Astrocyte of the spinal cord (primary cell): ENCODE measurements at regions not wholly inside any gene's neighbourhood (a gene's known extent, or its start where the extent isn't known, plus 50 kb on each side); places are given as distances from the start of the nearest gene placed in this dataset.

Experiments used
- DNase-seq: peaks from one replicate; pipeline ENCODE4 v3.0.0; 2011; ENCODE audit warnings: low read depth, low spot score
- H3K4me3 ChIP-seq: 2 replicates; pipeline ENCODE4 v1.5.1; 2011; ENCODE audit warnings: low read depth, mild to moderate bottlenecking, low read length, moderate library complexity
- in situ Hi-C: cut with HindIII; loops from 2 replicates; pipeline ENCODE4 v1.10.0; 2017; ENCODE audit warnings: low sequenced_read_pairs
- TF ChIP-seq, protein P1 (sequence below): IDR thresholded peaks from 2 replicates; pipeline ENCODE4 v1.5.1; 2012; ENCODE audit warnings: low read depth, mild to moderate bottlenecking, low read length, inconsistent platforms

DNA sequence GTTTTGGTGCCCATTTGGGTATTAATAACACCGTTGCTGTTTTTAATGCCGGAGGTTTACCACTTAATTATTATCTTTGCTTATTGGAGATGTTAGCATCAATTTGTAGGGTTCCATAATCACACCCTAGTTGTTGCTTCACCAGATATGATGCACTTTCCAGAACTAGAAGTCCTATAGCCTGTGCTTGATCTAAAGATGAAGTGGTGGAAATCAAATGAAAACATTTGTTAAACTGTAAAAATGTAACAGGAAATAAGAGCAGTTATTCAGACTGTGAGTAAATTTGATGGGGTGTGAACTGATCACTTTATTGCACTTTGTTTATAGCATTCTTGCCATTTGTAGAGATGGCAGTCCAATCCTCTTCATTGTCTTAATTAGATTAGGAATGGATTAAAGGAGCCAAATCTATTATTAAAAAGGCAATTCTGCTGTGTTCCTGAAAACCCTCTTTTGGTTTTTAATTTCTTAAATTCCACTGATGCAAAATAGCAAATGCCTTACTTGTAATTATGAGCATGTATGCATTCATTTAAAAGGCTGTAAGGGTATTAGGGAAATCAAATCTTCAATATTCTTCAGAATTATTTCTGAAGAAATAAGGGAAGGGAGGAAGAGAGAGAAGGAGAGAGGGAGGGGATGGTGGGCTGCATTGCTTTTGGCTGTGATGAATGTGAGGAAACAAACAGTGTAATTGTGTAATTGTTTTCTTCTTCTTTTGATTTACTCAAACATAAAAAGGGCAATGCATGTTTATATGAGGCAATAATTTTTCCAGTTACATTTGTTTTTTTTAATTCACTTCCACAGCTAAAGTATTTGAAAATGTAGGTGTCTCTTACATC is 675.2 kb upstream of the WWC1 start:
- TF ChIP-seq, protein P1, sequence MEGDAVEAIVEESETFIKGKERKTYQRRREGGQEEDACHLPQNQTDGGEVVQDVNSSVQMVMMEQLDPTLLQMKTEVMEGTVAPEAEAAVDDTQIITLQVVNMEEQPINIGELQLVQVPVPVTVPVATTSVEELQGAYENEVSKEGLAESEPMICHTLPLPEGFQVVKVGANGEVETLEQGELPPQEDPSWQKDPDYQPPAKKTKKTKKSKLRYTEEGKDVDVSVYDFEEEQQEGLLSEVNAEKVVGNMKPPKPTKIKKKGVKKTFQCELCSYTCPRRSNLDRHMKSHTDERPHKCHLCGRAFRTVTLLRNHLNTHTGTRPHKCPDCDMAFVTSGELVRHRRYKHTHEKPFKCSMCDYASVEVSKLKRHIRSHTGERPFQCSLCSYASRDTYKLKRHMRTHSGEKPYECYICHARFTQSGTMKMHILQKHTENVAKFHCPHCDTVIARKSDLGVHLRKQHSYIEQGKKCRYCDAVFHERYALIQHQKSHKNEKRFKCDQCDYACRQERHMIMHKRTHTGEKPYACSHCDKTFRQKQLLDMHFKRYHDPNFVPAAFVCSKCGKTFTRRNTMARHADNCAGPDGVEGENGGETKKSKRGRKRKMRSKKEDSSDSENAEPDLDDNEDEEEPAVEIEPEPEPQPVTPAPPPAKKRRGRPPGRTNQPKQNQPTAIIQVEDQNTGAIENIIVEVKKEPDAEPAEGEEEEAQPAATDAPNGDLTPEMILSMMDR: no peak
- DNase-seq: no peak
- in situ Hi-C loops: no loop called here
- H3K4me3 ChIP-seq: no peak overlapping the region

DNA sequence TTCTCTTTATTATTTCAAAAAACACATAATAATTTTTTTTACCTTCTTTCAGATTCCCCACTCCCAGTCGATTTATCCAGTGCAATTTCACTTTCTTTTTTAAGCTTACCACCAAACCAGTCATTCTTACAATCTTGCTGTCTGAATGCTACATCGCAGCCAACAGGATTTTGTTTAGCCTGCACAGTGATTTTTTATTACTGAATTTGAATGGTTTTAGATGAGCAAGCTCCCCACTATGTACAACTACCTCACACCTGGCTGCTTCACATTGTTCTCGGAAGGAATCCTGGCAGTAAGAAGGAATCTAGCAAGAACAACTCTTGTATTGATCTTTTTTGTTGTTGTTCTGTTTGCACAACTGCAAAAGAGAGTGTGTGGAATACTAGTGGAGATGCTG is 668.1 kb upstream of the WWC1 start:
- no peak overlapping the region for H3K4me3 ChIP-seq
- in situ Hi-C loops: no loop called here
- TF ChIP-seq, protein P1: no peak
- DNase-seq: peak; percentile 14

DNA sequence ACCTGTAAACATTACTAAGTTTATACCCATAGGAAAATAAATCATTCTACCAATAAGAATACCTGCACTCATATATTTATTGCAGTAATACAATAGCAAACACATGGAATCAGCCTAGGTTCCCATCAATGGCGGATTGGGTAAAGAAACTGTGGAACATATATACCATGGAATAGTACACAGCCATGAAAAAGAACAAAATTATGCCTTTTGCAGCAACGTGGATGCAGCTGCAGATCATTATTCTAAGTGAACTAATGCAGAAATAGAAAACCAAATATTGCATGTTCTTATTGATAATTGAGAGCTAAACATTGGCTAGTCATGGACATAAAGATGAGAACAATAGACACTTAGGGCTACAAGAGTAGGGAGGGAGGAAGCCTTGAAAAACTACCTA is 667.4 kb upstream of the WWC1 start:
- DNase-seq: no peak
- TF ChIP-seq, protein P1: no peak
- in situ Hi-C loops: no loop called here
- no peak overlapping the region for H3K4me3 ChIP-seq

DNA sequence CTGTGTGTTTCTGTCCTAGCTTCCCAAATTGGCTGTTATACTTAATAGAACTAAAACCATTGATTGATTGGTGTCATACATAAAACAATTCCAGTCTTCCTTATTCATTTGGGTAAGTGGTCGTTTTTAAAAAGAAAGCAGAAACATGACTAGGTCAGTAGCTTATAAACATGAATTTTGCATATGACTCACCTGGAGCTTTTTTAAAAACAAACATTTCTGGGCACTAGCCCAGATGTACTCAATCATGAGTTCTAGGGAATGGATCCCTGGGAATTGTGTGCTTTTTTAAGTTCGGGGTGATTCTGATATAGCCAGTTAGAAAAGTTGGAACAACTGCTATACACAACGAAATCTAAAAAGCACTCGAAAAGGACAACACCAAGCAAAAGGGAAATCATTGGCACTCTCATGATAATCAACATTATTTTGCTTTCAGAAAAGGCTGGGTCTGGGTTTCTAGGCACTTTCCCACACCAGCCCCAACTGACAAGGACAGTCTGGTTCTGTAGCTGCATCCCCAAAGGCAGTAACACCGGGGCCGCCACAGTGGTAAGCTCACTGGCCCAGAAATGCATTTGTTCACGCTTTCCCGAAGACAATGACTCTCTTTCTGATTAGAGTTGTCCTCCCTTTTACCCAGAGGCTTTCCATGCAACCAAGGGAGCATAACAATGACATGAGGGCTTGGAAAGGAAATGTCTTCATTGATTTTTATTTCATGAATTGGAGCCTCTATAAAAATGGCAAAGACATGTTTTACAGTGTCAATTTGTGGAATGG is 664.9 kb upstream of the WWC1 start:
- H3K4me3 ChIP-seq: no peak overlapping the region
- TF ChIP-seq, protein P1: no peak
- in situ Hi-C loops: no loop called here
- peak; percentile 37 for DNase-seq

DNA sequence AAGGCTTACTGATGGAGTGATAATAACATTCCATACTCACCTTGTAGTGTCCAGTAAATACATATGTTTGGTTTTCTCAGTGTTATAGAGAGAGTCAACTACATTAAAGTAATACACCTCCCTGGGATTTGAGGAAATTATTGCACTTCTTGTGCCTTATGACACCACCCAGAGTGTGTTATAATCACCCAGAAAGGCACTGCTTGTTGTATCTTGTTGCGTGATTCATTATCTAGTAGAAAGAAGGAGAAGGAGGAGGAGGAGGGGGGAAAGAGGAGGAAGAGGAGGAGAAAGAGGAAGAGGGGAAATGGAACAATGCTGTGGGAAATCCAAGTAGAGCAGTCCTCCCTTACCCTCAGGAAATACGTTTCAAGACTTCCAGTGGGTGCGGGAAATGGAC is 661.8 kb upstream of the WWC1 start:
- no peak for DNase-seq
- TF ChIP-seq, protein P1: no peak
- H3K4me3 ChIP-seq: no peak overlapping the region
- in situ Hi-C loops: no loop called here

DNA sequence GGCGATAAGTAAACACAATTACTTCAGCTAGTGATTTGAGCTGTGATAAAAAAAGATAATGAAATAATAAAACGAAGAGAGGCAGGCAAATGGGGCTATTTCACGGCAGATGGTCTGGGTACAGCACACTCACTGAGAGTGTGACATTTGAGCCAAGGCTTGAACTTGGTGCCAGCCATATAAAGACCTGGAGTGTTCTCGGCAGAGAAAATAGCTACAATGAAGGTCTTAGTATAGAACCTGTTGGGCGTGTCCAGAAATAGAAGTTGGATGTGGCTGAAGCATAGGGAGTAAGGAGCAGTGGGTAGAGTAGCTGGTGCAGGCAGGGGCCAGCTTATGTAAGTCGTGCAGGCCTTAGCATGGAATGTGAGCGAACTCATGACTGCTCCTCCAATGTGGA is 660.3 kb upstream of the WWC1 start:
- H3K4me3 ChIP-seq: no peak overlapping the region
- no peak for DNase-seq
- in situ Hi-C loops: no loop called here
- TF ChIP-seq, protein P1: no peak
